IMR-90 (cell line): ENCODE measurements at regions not wholly inside any gene's neighbourhood (a gene's known extent, or its start where the extent isn't known, plus 50 kb on each side); places are given as distances from the start of the nearest gene placed in this dataset.

ENCODE experiments used
- CTCF ChIP-seq: conservative IDR thresholded peaks from 2 replicates; pipeline ENCODE4 v1.5.1; 2012; ENCODE audit warnings: mild to moderate bottlenecking, low read depth, low read length, improper control_type of control experiment
- POLR2A ChIP-seq: IDR thresholded peaks from 2 replicates; pipeline ENCODE4 v1.6.1; 2012; ENCODE audit warnings: mild to moderate bottlenecking, low read depth, low read length

- TF ChIP-seq CTCF (no peak), POLR2A (no peak)
Measured at GRCh38 chr4:148986951-148987350, 544.7 kb upstream of the NR3C2 start.
